WTC11 (cell line): ENCODE measurements at regions not wholly inside any gene's neighbourhood (a gene's known extent, or its start where the extent isn't known, plus 50 kb on each side); places are given as distances from the start of the nearest gene placed in this dataset.

Source experiments
- ATAC-seq: fragments of 200-7000 bp; cut with Tn5 transposase; 2 replicates; pipeline ENCODE4 v1.10.0; 2021; ENCODE audit warnings: mild to moderate bottlenecking, moderate library complexity
- CTCF ChIA-PET: fragments of 300-600 bp; sonication (Branson Sonifier 250); formaldehyde crosslinking; loops from one replicate; lab custom pipeline; 2021; ENCODE audit warnings: antibody characterized with exemption; lab: Charles Lee
- POLR2A ChIA-PET: fragments of 350-600 bp; sonication (Branson Sonifier 250); formaldehyde crosslinking; loops from one replicate; lab custom pipeline; 2021; ENCODE audit warnings: antibody characterized with exemption; lab: Charles Lee
- DNase-seq: peaks from one replicate; pipeline ENCODE4 v3.0.0; 2021; ENCODE audit warnings: low spot score
- H3K27ac Mint-ChIP-seq: 2 replicates; pipeline ENCODE4 v1.8.0; 2021; ENCODE audit warnings: mixed read lengths
- H3K27me3 Mint-ChIP-seq: 2 replicates; pipeline ENCODE4 v1.8.0; 2021; ENCODE audit warnings: low read depth, mild to moderate bottlenecking, moderate library complexity, mixed read lengths
- H3K36me3 Mint-ChIP-seq: 2 replicates; pipeline ENCODE4 v1.8.0; 2021; ENCODE audit warnings: mixed read lengths
- H3K4me1 Mint-ChIP-seq: 2 replicates; pipeline ENCODE4 v1.8.0; 2022; ENCODE audit warnings: mixed read lengths
- H3K4me3 Mint-ChIP-seq: 2 replicates; pipeline ENCODE4 v1.8.0; 2021; ENCODE audit warnings: mild to moderate bottlenecking, moderate library complexity, mixed read lengths
- H3K9me3 Mint-ChIP-seq: 2 replicates; pipeline ENCODE4 v1.8.0; 2021; ENCODE audit warnings: mixed read lengths
- CBFB ChIP-seq: sonication (generic); formaldehyde crosslinking; IDR thresholded peaks from 2 replicates; pipeline ENCODE4 v1.8.1; 2022; ENCODE audit warnings: mild to moderate bottlenecking, low read depth, missing genetic modification reagents
- EMX1 ChIP-seq: fragments of 250-450 bp; sonication (Bioruptor Pico); IDR thresholded peaks from 2 replicates; pipeline ENCODE4 v1.8.0; 2021; ENCODE audit warnings: mild to moderate bottlenecking
- FOXK1 ChIP-seq: sonication (generic); formaldehyde crosslinking; IDR thresholded peaks from 2 replicates; pipeline ENCODE4 v1.8.0; 2022; ENCODE audit warnings: mild to moderate bottlenecking, moderate library complexity, missing genetic modification reagents
- NFATC4 ChIP-seq: fragments of 250-450 bp; sonication (Bioruptor Pico); IDR thresholded peaks from 2 replicates; pipeline ENCODE4 v1.9.0; 2021; ENCODE audit warnings: mild to moderate bottlenecking
- NFYB ChIP-seq: sonication (generic); formaldehyde crosslinking; conservative IDR thresholded peaks from 2 replicates; pipeline ENCODE4 v1.8.0; 2022; ENCODE audit warnings: low read depth, missing genetic modification reagents
- PRRX2 ChIP-seq: fragments of 250-450 bp; sonication (Bioruptor Pico); IDR thresholded peaks from 2 replicates; pipeline ENCODE4 v1.8.0; 2021; ENCODE audit warnings: mild to moderate bottlenecking
- SMAD3 ChIP-seq: sonication (generic); formaldehyde crosslinking; IDR thresholded peaks from 2 replicates; pipeline ENCODE4 v1.8.0; 2022; ENCODE audit warnings: missing genetic modification reagents, mild to moderate bottlenecking, borderline replicate concordance
- SMAD4 ChIP-seq: sonication (generic); formaldehyde crosslinking; IDR thresholded peaks from 2 replicates; pipeline ENCODE4 v1.8.0; 2022; ENCODE audit warnings: mild to moderate bottlenecking, missing genetic modification reagents
- ZNF121 ChIP-seq: sonication (generic); formaldehyde crosslinking; IDR thresholded peaks from 2 replicates; pipeline ENCODE4 v1.8.0; 2023; ENCODE audit warnings: missing genetic modification reagents
- ZNF138 ChIP-seq: sonication (generic); formaldehyde crosslinking; conservative IDR thresholded peaks from 2 replicates; pipeline ENCODE4 v1.8.1; 2022; ENCODE audit warnings: mild to moderate bottlenecking, moderate library complexity, missing genetic modification reagents
- ZNF232 ChIP-seq: sonication (generic); formaldehyde crosslinking; IDR thresholded peaks from 2 replicates; pipeline ENCODE4 v1.8.0; 2022; ENCODE audit warnings: mild to moderate bottlenecking, missing genetic modification reagents
- ZNF671 ChIP-seq: fragments of 250-450 bp; sonication (Bioruptor Pico); IDR thresholded peaks from 2 replicates; pipeline ENCODE4 v1.8.0; 2021; ENCODE audit warnings: mild to moderate bottlenecking
- TF ChIP-seq, protein P1 (sequence below): fragments of 250-450 bp; sonication (Bioruptor Pico); IDR thresholded peaks from 2 replicates; pipeline ENCODE4 v1.9.0; 2021; ENCODE audit warnings: mild to moderate bottlenecking
- TF ChIP-seq, protein P2 (sequence below): fragments of 250-450 bp; sonication (Bioruptor Pico); conservative IDR thresholded peaks from 2 replicates; pipeline ENCODE4 v1.9.0; 2021; ENCODE audit warnings: mild to moderate bottlenecking
- TF ChIP-seq, protein P3 (sequence below): sonication (generic); formaldehyde crosslinking; IDR thresholded peaks from 2 replicates; pipeline ENCODE4 v1.8.1; 2023; ENCODE audit warnings: mild to moderate bottlenecking, missing genetic modification reagents
- TF ChIP-seq, protein P4 (sequence below): fragments of 200-600 bp; IDR thresholded peaks from 2 replicates; pipeline ENCODE4 v1.8.0; 2022; ENCODE audit warnings: antibody characterized with exemption
- TF ChIP-seq, protein P5 (sequence below): sonication (generic); formaldehyde crosslinking; IDR thresholded peaks from 2 replicates; pipeline ENCODE4 v1.8.0; 2022; ENCODE audit warnings: mild to moderate bottlenecking, missing genetic modification reagents
- TF ChIP-seq, protein P6 (sequence below): sonication (generic); formaldehyde crosslinking; IDR thresholded peaks from 2 replicates; pipeline ENCODE4 v1.8.1; 2022; ENCODE audit warnings: missing genetic modification reagents, borderline replicate concordance
- TF ChIP-seq, protein P7 (sequence below): fragments of 250-450 bp; sonication (Bioruptor Pico); IDR thresholded peaks from 2 replicates; pipeline ENCODE4 v1.9.0; 2021; ENCODE audit warnings: moderate library complexity, mild to moderate bottlenecking, inconsistent platforms, borderline replicate concordance

DNA sequence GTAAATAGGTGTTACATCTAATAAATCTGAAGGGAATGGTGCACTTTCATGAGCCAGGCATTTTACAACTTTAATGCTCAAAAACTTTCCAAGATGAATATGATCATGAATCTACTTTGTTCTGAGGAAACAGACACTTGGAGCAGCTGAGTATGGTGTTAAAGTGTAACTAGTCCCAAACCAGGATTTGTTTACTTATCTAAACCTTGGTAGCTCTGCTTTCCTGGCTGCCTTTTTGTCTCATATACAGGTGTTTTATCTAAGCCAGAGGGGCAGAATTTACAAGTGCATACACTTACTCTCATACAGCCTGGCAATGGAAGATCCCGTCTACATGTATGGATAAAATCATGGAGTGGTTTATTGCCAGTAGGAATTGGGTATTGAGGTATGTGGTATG is 171.5 kb downstream of the FAT3 start (continued):
- TF ChIP-seq, protein P1, sequence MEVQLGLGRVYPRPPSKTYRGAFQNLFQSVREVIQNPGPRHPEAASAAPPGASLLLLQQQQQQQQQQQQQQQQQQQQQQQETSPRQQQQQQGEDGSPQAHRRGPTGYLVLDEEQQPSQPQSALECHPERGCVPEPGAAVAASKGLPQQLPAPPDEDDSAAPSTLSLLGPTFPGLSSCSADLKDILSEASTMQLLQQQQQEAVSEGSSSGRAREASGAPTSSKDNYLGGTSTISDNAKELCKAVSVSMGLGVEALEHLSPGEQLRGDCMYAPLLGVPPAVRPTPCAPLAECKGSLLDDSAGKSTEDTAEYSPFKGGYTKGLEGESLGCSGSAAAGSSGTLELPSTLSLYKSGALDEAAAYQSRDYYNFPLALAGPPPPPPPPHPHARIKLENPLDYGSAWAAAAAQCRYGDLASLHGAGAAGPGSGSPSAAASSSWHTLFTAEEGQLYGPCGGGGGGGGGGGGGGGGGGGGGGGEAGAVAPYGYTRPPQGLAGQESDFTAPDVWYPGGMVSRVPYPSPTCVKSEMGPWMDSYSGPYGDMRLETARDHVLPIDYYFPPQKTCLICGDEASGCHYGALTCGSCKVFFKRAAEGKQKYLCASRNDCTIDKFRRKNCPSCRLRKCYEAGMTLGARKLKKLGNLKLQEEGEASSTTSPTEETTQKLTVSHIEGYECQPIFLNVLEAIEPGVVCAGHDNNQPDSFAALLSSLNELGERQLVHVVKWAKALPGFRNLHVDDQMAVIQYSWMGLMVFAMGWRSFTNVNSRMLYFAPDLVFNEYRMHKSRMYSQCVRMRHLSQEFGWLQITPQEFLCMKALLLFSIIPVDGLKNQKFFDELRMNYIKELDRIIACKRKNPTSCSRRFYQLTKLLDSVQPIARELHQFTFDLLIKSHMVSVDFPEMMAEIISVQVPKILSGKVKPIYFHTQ (CRISPR knock-in tag): no peak
- TF ChIP-seq NFATC4: no peak
- TF ChIP-seq, protein P2, sequence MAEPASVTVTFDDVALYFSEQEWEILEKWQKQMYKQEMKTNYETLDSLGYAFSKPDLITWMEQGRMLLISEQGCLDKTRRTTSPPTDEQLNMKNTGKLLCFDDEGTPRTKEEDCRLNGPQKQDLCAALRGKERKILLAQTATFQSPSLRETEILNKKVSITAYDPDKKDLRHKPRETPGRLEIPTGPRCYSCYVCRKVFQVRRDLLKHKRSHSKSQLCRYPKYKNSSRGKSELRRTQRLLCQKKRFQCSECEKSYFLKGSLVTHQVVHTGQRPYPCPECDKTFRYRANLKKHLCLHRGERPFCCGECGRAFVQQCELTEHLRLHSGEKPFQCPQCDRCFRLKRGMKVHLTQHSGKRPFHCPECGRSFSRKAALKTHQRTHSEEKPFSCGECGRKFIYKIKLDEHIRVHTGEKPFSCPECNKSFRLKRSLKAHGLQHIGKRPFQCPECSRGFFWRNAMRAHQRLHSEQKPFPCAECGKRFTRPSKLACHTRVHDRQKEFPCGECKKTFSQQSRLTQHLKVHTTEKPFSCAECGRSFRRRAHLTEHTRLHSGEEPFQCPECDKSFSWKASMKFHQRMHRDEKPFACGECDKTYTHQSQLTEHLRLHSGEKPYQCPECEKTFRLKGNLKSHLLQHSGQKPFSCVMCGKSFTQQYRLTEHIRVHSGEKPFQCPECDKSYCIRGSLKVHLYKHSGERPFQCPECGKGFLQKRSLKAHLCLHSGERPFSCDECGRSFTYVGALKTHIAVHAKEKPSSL: no peak
- TF ChIP-seq SMAD3 (CRISPR knock-in tag): no peak
- TF ChIP-seq FOXK1 (CRISPR knock-in tag): no peak
- no peak for TF ChIP-seq PRRX2 (CRISPR knock-in tag)
- no peak for TF ChIP-seq CBFB (CRISPR knock-in tag)
- TF ChIP-seq, protein P3, sequence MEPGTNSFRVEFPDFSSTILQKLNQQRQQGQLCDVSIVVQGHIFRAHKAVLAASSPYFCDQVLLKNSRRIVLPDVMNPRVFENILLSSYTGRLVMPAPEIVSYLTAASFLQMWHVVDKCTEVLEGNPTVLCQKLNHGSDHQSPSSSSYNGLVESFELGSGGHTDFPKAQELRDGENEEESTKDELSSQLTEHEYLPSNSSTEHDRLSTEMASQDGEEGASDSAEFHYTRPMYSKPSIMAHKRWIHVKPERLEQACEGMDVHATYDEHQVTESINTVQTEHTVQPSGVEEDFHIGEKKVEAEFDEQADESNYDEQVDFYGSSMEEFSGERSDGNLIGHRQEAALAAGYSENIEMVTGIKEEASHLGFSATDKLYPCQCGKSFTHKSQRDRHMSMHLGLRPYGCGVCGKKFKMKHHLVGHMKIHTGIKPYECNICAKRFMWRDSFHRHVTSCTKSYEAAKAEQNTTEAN (CRISPR knock-in tag): no peak
- TF ChIP-seq NFYB (CRISPR knock-in tag): no peak

DNA sequence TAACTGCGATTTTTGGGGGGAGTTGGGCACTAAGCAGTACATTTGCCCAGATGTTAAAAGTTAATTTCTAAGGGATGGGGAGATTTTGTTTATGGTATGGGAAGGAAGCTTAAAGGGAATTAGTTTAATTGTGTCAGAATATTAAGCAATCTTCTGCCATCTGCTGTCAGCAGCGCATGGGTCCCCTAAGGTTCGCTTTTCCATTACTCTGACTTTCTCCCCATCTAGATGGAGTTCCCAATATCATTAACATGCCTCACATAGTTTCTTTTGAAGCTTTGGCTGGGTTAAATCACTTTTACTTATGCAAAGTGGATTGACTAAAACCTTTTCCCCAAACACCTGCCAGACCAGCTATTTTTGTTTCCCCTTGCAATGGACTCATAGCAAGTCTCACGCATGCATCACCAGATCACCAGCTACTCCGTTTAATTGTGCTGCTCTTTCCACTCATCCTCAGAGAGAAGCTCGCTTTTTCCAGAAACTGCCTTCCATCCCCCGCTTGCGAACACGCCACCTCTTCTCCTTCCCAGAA is 172.7 kb downstream of the FAT3 start:
- peak overlapping the region; percentile 71 for H3K27ac Mint-ChIP-seq
- H3K4me1 Mint-ChIP-seq: peaks cover 39% of the 10 kb centered on the region
- no peak for TF ChIP-seq ZNF232 (CRISPR knock-in tag)
- TF ChIP-seq ZNF671 (CRISPR knock-in tag): no peak
- TF ChIP-seq, protein P4, sequence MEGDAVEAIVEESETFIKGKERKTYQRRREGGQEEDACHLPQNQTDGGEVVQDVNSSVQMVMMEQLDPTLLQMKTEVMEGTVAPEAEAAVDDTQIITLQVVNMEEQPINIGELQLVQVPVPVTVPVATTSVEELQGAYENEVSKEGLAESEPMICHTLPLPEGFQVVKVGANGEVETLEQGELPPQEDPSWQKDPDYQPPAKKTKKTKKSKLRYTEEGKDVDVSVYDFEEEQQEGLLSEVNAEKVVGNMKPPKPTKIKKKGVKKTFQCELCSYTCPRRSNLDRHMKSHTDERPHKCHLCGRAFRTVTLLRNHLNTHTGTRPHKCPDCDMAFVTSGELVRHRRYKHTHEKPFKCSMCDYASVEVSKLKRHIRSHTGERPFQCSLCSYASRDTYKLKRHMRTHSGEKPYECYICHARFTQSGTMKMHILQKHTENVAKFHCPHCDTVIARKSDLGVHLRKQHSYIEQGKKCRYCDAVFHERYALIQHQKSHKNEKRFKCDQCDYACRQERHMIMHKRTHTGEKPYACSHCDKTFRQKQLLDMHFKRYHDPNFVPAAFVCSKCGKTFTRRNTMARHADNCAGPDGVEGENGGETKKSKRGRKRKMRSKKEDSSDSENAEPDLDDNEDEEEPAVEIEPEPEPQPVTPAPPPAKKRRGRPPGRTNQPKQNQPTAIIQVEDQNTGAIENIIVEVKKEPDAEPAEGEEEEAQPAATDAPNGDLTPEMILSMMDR: no peak
- no peak for TF ChIP-seq ZNF121 (CRISPR knock-in tag)
- no peak for TF ChIP-seq EMX1 (CRISPR knock-in tag)
- TF ChIP-seq, protein P5, sequence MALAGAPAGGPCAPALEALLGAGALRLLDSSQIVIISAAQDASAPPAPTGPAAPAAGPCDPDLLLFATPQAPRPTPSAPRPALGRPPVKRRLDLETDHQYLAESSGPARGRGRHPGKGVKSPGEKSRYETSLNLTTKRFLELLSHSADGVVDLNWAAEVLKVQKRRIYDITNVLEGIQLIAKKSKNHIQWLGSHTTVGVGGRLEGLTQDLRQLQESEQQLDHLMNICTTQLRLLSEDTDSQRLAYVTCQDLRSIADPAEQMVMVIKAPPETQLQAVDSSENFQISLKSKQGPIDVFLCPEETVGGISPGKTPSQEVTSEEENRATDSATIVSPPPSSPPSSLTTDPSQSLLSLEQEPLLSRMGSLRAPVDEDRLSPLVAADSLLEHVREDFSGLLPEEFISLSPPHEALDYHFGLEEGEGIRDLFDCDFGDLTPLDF: no peak
- TF ChIP-seq, protein P6, sequence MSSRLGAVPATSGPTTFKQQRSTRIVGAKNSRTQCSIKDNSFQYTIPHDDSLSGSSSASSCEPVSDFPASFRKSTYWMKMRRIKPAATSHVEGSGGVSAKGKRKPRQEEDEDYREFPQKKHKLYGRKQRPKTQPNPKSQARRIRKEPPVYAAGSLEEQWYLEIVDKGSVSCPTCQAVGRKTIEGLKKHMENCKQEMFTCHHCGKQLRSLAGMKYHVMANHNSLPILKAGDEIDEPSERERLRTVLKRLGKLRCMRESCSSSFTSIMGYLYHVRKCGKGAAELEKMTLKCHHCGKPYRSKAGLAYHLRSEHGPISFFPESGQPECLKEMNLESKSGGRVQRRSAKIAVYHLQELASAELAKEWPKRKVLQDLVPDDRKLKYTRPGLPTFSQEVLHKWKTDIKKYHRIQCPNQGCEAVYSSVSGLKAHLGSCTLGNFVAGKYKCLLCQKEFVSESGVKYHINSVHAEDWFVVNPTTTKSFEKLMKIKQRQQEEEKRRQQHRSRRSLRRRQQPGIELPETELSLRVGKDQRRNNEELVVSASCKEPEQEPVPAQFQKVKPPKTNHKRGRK: no peak
- TF ChIP-seq SMAD4 (CRISPR knock-in tag): no peak
- TF ChIP-seq, protein P7, sequence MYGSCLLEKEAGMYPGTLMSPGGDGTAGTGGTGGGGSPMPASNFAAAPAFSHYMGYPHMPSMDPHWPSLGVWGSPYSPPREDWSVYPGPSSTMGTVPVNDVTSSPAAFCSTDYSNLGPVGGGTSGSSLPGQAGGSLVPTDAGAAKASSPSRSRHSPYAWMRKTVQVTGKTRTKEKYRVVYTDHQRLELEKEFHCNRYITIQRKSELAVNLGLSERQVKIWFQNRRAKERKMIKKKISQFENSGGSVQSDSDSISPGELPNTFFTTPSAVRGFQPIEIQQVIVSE: no peak
- no peak for TF ChIP-seq ZNF138 (CRISPR knock-in tag)
- TF ChIP-seq, protein P3 (CRISPR knock-in tag): no peak
- H3K4me3 Mint-ChIP-seq: no peak overlapping the region
- POLR2A ChIA-PET: interaction anchor here (0.7 kb wide), 1 partner anchor 55 kb away, joined by 5 read pairs; no protein-coding TSS in a partner anchor
- H3K36me3 Mint-ChIP-seq: no peaks in the 10 kb centered on the region
- H3K27me3 Mint-ChIP-seq: no peaks in the 10 kb centered on the region
- ATAC-seq (peak; percentile 43), DNase-seq (no peak)
- CTCF ChIA-PET: interaction anchor here (0.7 to 1.6 kb wide), 12 partner anchors 9 to 261 kb away, joined by 3 to 8 read pairs (median 4); no protein-coding TSS in a partner anchor
- no peaks in the 10 kb centered on the region for H3K9me3 Mint-ChIP-seq
